H1 (cell line): ENCODE measurements at regions not wholly inside any gene's neighbourhood (a gene's known extent, or its start where the extent isn't known, plus 50 kb on each side); places are given as distances from the start of the nearest gene placed in this dataset.

Experiments used
- CHD2 ChIP-seq: IDR thresholded peaks from 2 replicates; pipeline ENCODE4 v1.6.1; 2012; ENCODE audit warnings: low read length, improper control_type of control experiment
- CTBP2 ChIP-seq: IDR thresholded peaks from 2 replicates; pipeline ENCODE4 v1.7.0; 2011; ENCODE audit warnings: borderline replicate concordance, mild to moderate bottlenecking, moderate library complexity, mixed read lengths, low read length; ENCODE audit not compliant: insufficient read depth, insufficient read length
- HDAC2 ChIP-seq, 2 experiments: fragments of 300-600 bp in 1 of 2; sonication (generic) in 1 of 2; IDR thresholded peaks; 2 replicates each; pipeline ENCODE4 v1.6.1; 2011 to 2012; ENCODE audit warnings: low read depth in 2 of 2, low read length in 2 of 2, mild to moderate bottlenecking in 2 of 2, moderate library complexity in 2 of 2, borderline replicate concordance in 1 of 2, inconsistent platforms in 1 of 2
- SIRT6 ChIP-seq: IDR thresholded peaks from one replicate; pipeline ENCODE4 v1.7.1; 2012; ENCODE audit warnings: low read length, inconsistent platforms
- TF ChIP-seq, protein P1 (sequence below): IDR thresholded peaks from 2 replicates; pipeline ENCODE4 v1.6.1; 2011; ENCODE audit warnings: low read length, improper control_type of control experiment

DNA sequence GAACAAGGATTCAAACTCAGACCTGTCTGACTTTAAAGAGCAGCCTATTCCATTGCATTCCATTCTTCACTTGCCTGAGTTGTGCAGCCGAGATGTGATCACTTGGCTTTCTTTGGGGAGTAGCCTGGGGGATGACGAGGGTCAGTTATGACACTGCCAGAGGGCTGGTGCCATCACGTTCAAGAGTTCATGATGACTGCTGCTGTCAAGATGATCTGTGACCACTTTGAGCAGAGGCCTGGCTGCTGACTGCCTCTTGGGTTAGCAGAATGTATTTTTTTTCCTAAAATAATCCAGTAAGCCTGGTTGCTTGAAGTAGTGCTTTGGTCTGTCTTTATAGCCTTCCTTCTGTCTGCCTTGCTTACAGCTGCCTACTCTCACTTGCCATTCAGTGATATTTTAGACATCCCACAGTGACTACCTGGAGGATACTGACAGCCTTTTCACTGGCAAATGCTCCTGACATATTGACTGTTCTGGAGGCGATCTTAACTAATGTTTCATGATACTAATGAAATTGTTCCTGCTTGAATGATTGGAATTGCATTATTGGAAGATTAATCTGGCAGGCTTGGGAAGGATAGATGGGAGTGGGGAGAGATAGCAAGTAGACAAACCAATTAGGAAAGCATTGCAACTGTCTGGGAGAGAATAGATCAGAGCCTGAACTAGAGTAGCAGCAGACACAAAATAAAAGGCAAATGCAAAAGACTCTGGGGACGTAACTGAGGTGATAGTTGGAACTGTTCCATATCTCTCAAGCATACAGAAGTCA lies 221.6 kb upstream of the LCORL start (continued):
- no peak for TF ChIP-seq CTBP2
- TF ChIP-seq HDAC2 (IDR thresholded peaks at IDR 0.05; ENCODE audit: borderline replicate concordance in 1 of 2, low read depth in 2 of 2, low read length in 2 of 2) = no peak
- TF ChIP-seq, protein P1, sequence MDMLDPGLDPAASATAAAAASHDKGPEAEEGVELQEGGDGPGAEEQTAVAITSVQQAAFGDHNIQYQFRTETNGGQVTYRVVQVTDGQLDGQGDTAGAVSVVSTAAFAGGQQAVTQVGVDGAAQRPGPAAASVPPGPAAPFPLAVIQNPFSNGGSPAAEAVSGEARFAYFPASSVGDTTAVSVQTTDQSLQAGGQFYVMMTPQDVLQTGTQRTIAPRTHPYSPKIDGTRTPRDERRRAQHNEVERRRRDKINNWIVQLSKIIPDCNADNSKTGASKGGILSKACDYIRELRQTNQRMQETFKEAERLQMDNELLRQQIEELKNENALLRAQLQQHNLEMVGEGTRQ = no peak
- no peak for TF ChIP-seq SIRT6
- no peak for TF ChIP-seq CHD2
- TF ChIP-seq, all 59 proteins: peak for 0
